ENCODE measurements at regions not wholly inside any gene's neighbourhood (a gene's known extent, or its start where the extent isn't known, plus 50 kb on each side); places are given as distances from the start of the nearest gene placed in this dataset.

GRCh38 chr4:99712530-99712929, 54.9 kb upstream of the C4orf54 start:
- no peak for DNase-seq (ENCODE audit: low read depth)

- no peak for DNase-seq (ENCODE audit: low read depth)
These were observed 54.5 kb upstream of the C4orf54 start for GRCh38 chr4:99712099-99712498.

GRCh38 chr4:99711657-99712056, 54.0 kb upstream of the C4orf54 start:
- no peak for DNase-seq (ENCODE audit: low read depth)

- no peak for DNase-seq (ENCODE audit: low read depth)
These were observed 53.2 kb upstream of the C4orf54 start for GRCh38 chr4:99710681-99711345.

GRCh38 chr4:99710020-99710419, 52.4 kb upstream of the C4orf54 start:
- DNase-seq (ENCODE audit: low read depth): no peak

- DNase-seq (ENCODE audit: low read depth): no peak
These were observed 50.9 kb upstream of the C4orf54 start for GRCh38 chr4:99708551-99708950.
